Loucy (cell line): ENCODE measurements at regions not wholly inside any gene's neighbourhood (a gene's known extent, or its start where the extent isn't known, plus 50 kb on each side); places are given as distances from the start of the nearest gene placed in this dataset.

Experiments used
- H2AFZ ChIP-seq: fragments of 200-600 bp; sonication (generic); 2 replicates; pipeline ENCODE4 v1.6.0; 2016; ENCODE audit warnings: antibody characterized with exemption, mild to moderate bottlenecking, low read length, moderate library complexity
- H3F3A ChIP-seq: fragments of 200-600 bp; 2 replicates; pipeline ENCODE4 v1.6.0; 2016; ENCODE audit warnings: antibody characterized with exemption, low read depth, mild to moderate bottlenecking
- H3K27me3 ChIP-seq: fragments of 200-600 bp; sonication (generic); 2 replicates; pipeline ENCODE4 v1.6.1; 2014; ENCODE audit warnings: low read length, mild to moderate bottlenecking; ENCODE audit not compliant: insufficient read depth, poor library complexity, severe bottlenecking
- H3K36me3 ChIP-seq: fragments of 200-600 bp; sonication (generic); 2 replicates; pipeline ENCODE4 v1.6.1; 2016; ENCODE audit warnings: low read length; ENCODE audit not compliant: insufficient read depth
- H3K4me1 ChIP-seq: fragments of 200-600 bp; sonication (generic); 2 replicates; pipeline ENCODE4 v1.5.1; 2014; ENCODE audit warnings: low read length, mild to moderate bottlenecking; ENCODE audit not compliant: insufficient read depth, poor library complexity, severe bottlenecking
- H3K4me2 ChIP-seq: fragments of 200-600 bp; sonication (generic); 2 replicates; pipeline ENCODE4 v1.6.0; 2014; ENCODE audit warnings: antibody characterized with exemption, low read length, low read depth, mild to moderate bottlenecking; ENCODE audit not compliant: poor library complexity, severe bottlenecking
- H3K4me3 ChIP-seq: fragments of 200-600 bp; sonication (generic); 2 replicates; pipeline ENCODE4 v1.5.1; 2014; ENCODE audit warnings: low read length, mild to moderate bottlenecking, mixed read lengths; ENCODE audit not compliant: poor library complexity, severe bottlenecking
- H3K79me2 ChIP-seq: fragments of 200-600 bp; sonication (generic); 2 replicates; pipeline ENCODE4 v1.6.1; 2014; ENCODE audit warnings: low read length; ENCODE audit not compliant: insufficient read depth
- H3K9ac ChIP-seq: fragments of 200-600 bp; sonication (generic); 2 replicates; pipeline ENCODE4 v1.6.0; 2014; ENCODE audit warnings: mild to moderate bottlenecking, low read depth, low read length, moderate library complexity; ENCODE audit not compliant: poor library complexity, severe bottlenecking
- H3K9me2 ChIP-seq: fragments of 200-600 bp; sonication (generic); replicated peaks from 2 replicates; pipeline ENCODE4 v1.6.1; 2016; ENCODE audit warnings: low read depth, low read length, mixed read lengths
- H3K9me3 ChIP-seq: fragments of 200-600 bp; sonication (generic); 2 replicates; pipeline ENCODE4 v1.6.1; 2014; ENCODE audit warnings: mild to moderate bottlenecking, antibody characterized with exemption, low read length, low read depth; ENCODE audit not compliant: insufficient read depth
- H4K20me1 ChIP-seq: fragments of 200-600 bp; sonication (generic); 2 replicates; pipeline ENCODE4 v1.6.0; 2014; ENCODE audit warnings: antibody characterized with exemption, low read length, mild to moderate bottlenecking; ENCODE audit not compliant: insufficient read depth, poor library complexity, severe bottlenecking
- CTCF ChIP-seq: fragments of 200-600 bp; sonication (generic); conservative IDR thresholded peaks from 2 replicates; pipeline ENCODE4 v1.5.1; 2014; ENCODE audit warnings: mild to moderate bottlenecking, antibody characterized with exemption, low read length
- EZH2phosphoT487 ChIP-seq: fragments of 200-600 bp; IDR thresholded peaks from 2 replicates; pipeline ENCODE4 v1.6.1; 2018; ENCODE audit warnings: antibody characterized with exemption, mild to moderate bottlenecking, moderate library complexity, borderline replicate concordance

GRCh38 chr3:74423867-74424266 is 190.6 kb downstream of the CNTN3 start:
- no peak for TF ChIP-seq EZH2phosphoT487
- no peak for TF ChIP-seq CTCF
- Histone ChIP-seq H4K20me1 (no peaks in the 10 kb centered on the region), H3K9me2 (no peaks in the 10 kb centered on the region), H3K36me3 (no peaks in the 10 kb centered on the region), H3K4me1 (no peaks in the 10 kb centered on the region), H2AFZ (no peak overlapping the region), H3K27me3 (no peaks in the 10 kb centered on the region), H3K4me3 (no peak overlapping the region), H3K79me2 (no peaks in the 10 kb centered on the region), H3F3A (no peaks in the 10 kb centered on the region), H3K9ac (no peak overlapping the region), H3K9me3 (no peaks in the 10 kb centered on the region), H3K4me2 (no peak overlapping the region)

GRCh38 chr3:74420538-74421124 is 193.8 kb downstream of the CNTN3 start:
- Histone ChIP-seq H3K36me3 (no peaks in the 10 kb centered on the region), H3K4me2 (no peak overlapping the region), H3K4me3 (no peak overlapping the region), H3K9me2 (no peaks in the 10 kb centered on the region), H3K4me1 (no peaks in the 10 kb centered on the region), H3K79me2 (no peaks in the 10 kb centered on the region), H3F3A (no peaks in the 10 kb centered on the region), H3K9me3 (no peaks in the 10 kb centered on the region), H4K20me1 (no peaks in the 10 kb centered on the region), H3K27me3 (no peaks in the 10 kb centered on the region), H3K9ac (no peak overlapping the region), H2AFZ (no peak overlapping the region)
- no peak for TF ChIP-seq CTCF
- no peak for TF ChIP-seq EZH2phosphoT487

- H3F3A ChIP-seq, result no peaks in the 10 kb centered on the region
- H3K9ac ChIP-seq, result no peak overlapping the region
- no peaks in the 10 kb centered on the region for H4K20me1 ChIP-seq
- H3K4me3 ChIP-seq, result no peak overlapping the region
- H3K9me2 ChIP-seq, result no peaks in the 10 kb centered on the region
- no peak overlapping the region for H3K4me2 ChIP-seq
- H3K36me3 ChIP-seq, result no peaks in the 10 kb centered on the region
- H3K27me3 ChIP-seq, result no peaks in the 10 kb centered on the region
- TF ChIP-seq EZH2phosphoT487, result no peak
- H3K4me1 ChIP-seq, result no peaks in the 10 kb centered on the region
- H2AFZ ChIP-seq, result no peak overlapping the region
- no peaks in the 10 kb centered on the region for H3K79me2 ChIP-seq
- no peaks in the 10 kb centered on the region for H3K9me3 ChIP-seq
Measured at GRCh38 chr3:74415731-74416130, 198.7 kb downstream of the CNTN3 start.
